ENCODE measurements at regions not wholly inside any gene's neighbourhood (a gene's known extent, or its start where the extent isn't known, plus 50 kb on each side); places are given as distances from the start of the nearest gene placed in this dataset.

GRCh38 chr13:68708336-68708908 lies 1399.2 kb upstream of the ATXN8OS start:
- no peak for TF ChIP-seq CTCF (IDR thresholded peaks at IDR 0.05; ENCODE audit: low read depth, low read length, missing input control)
- TF ChIP-seq FOXA1 (IDR thresholded peaks at IDR 0.05) = no peak
- TF ChIP-seq, protein P1, sequence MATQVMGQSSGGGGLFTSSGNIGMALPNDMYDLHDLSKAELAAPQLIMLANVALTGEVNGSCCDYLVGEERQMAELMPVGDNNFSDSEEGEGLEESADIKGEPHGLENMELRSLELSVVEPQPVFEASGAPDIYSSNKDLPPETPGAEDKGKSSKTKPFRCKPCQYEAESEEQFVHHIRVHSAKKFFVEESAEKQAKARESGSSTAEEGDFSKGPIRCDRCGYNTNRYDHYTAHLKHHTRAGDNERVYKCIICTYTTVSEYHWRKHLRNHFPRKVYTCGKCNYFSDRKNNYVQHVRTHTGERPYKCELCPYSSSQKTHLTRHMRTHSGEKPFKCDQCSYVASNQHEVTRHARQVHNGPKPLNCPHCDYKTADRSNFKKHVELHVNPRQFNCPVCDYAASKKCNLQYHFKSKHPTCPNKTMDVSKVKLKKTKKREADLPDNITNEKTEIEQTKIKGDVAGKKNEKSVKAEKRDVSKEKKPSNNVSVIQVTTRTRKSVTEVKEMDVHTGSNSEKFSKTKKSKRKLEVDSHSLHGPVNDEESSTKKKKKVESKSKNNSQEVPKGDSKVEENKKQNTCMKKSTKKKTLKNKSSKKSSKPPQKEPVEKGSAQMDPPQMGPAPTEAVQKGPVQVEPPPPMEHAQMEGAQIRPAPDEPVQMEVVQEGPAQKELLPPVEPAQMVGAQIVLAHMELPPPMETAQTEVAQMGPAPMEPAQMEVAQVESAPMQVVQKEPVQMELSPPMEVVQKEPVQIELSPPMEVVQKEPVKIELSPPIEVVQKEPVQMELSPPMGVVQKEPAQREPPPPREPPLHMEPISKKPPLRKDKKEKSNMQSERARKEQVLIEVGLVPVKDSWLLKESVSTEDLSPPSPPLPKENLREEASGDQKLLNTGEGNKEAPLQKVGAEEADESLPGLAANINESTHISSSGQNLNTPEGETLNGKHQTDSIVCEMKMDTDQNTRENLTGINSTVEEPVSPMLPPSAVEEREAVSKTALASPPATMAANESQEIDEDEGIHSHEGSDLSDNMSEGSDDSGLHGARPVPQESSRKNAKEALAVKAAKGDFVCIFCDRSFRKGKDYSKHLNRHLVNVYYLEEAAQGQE (IDR thresholded peaks at IDR 0.05) = no peak
- TF ChIP-seq EGR1 (IDR thresholded peaks at IDR 0.05; ENCODE audit: low read depth in 2 of 2) = no peak
- TF ChIP-seq, protein P2, sequence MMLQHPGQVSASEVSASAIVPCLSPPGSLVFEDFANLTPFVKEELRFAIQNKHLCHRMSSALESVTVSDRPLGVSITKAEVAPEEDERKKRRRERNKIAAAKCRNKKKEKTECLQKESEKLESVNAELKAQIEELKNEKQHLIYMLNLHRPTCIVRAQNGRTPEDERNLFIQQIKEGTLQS (IDR thresholded peaks at IDR 0.05) = no peak
- TF ChIP-seq GABPA (IDR thresholded peaks at IDR 0.05 in 1 of 2, conservative IDR thresholded peaks at IDR 0.05 in 1 of 2) = no peak
- TF ChIP-seq TAF1 (conservative IDR thresholded peaks at IDR 0.05) = no peak
- TF ChIP-seq RAD21 (IDR thresholded peaks at IDR 0.05) = no peak
